ENCODE measurements at regions not wholly inside any gene's neighbourhood (a gene's known extent, or its start where the extent isn't known, plus 50 kb on each side); places are given as distances from the start of the nearest gene placed in this dataset.

DNA sequence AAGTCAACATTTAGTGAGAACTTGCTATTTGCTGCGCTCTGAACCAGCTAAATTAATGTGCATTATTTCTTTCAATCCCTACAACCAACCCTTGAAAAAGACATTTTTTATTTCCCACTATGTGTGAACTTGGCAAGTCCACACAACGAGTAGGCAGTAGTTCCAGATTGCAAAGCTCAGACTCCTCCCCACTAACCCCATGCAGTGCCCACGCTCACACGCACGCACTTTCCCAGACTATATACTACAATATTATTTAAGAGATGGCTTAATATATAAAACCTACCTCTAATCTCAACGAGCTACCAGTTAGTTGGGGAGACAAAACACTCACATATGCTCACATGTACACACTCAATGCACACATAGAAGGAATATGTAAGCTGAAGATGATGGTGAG, 671.2 kb downstream of the LMO4 start:
- TF ChIP-seq POLR2A (IDR thresholded peaks at IDR 0.05), result no peak
- TF ChIP-seq, protein P1, sequence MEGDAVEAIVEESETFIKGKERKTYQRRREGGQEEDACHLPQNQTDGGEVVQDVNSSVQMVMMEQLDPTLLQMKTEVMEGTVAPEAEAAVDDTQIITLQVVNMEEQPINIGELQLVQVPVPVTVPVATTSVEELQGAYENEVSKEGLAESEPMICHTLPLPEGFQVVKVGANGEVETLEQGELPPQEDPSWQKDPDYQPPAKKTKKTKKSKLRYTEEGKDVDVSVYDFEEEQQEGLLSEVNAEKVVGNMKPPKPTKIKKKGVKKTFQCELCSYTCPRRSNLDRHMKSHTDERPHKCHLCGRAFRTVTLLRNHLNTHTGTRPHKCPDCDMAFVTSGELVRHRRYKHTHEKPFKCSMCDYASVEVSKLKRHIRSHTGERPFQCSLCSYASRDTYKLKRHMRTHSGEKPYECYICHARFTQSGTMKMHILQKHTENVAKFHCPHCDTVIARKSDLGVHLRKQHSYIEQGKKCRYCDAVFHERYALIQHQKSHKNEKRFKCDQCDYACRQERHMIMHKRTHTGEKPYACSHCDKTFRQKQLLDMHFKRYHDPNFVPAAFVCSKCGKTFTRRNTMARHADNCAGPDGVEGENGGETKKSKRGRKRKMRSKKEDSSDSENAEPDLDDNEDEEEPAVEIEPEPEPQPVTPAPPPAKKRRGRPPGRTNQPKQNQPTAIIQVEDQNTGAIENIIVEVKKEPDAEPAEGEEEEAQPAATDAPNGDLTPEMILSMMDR (IDR thresholded peaks at IDR 0.05), result no peak

Data from body of pancreas (tissue), 4 donors.